ENCODE measurements at regions not wholly inside any gene's neighbourhood (a gene's known extent, or its start where the extent isn't known, plus 50 kb on each side); places are given as distances from the start of the nearest gene placed in this dataset.
"Not testable (repeated sequence)": the region's sequence is repeated elsewhere in the genome, so short reads cannot be mapped to it uniquely, and the experiment has no call there.

- no peak overlapping the region for H3K4me3 ChIP-seq (ENCODE audit: low read length)
- TF ChIP-seq CTCF (IDR thresholded peaks at IDR 0.05; ENCODE audit: insufficient read depth, low read depth, low read length, missing control alignments): no peak
- DNase-seq (ENCODE audit: low read depth): no peak
Measured at GRCh38 chr14:85186082-85186481, 343.9 kb upstream of the FLRT2 start.

- H3K4me3 ChIP-seq (ENCODE audit: low read length): no peak overlapping the region
- peak; percentile 58 for DNase-seq (ENCODE audit: low read depth)
- no peak for TF ChIP-seq CTCF (IDR thresholded peaks at IDR 0.05; ENCODE audit: insufficient read depth, low read depth, low read length, missing control alignments)
Measured at GRCh38 chr14:85187521-85187920, 342.4 kb upstream of the FLRT2 start.

- TF ChIP-seq CTCF (IDR thresholded peaks at IDR 0.05; ENCODE audit: insufficient read depth, low read depth, low read length, missing control alignments): no peak
- no peak overlapping the region for H3K4me3 ChIP-seq (ENCODE audit: low read length)
- DNase-seq (ENCODE audit: low read depth): peak; percentile 19
Measured at GRCh38 chr14:85188836-85189235, 341.1 kb upstream of the FLRT2 start.

GRCh38 chr14:85189253-85189652 is 340.7 kb upstream of the FLRT2 start:
- DNase-seq (ENCODE audit: low read depth): peak; percentile 82
- H3K4me3 ChIP-seq (ENCODE audit: low read length): not testable (repeated sequence)

- no peak for TF ChIP-seq CTCF (IDR thresholded peaks at IDR 0.05; ENCODE audit: insufficient read depth, low read depth, low read length, missing control alignments)
- no peak overlapping the region for H3K4me3 ChIP-seq (ENCODE audit: low read length)
- no peak for DNase-seq (ENCODE audit: low read depth)
Measured at GRCh38 chr14:85190251-85190650, 339.7 kb upstream of the FLRT2 start.

GRCh38 chr14:85191986-85192385 is 338.0 kb upstream of the FLRT2 start:
- no peak for TF ChIP-seq CTCF (IDR thresholded peaks at IDR 0.05; ENCODE audit: insufficient read depth, low read depth, low read length, missing control alignments)
- peak; percentile 77 for DNase-seq (ENCODE audit: low read depth)

GRCh38 chr14:85195872-85196477 is 334.0 kb upstream of the FLRT2 start:
- peak; percentile 63 for TF ChIP-seq CTCF (IDR thresholded peaks at IDR 0.05; ENCODE audit: insufficient read depth, low read depth, low read length, missing control alignments)
- H3K4me3 ChIP-seq (ENCODE audit: low read length): no peak overlapping the region
- peak; percentile 27 for DNase-seq (ENCODE audit: low read depth)

More at GRCh38 chr14:85191986-85192385, 338.0 kb upstream of the FLRT2 start:
- H3K4me3 ChIP-seq (ENCODE audit: low read length): no peak overlapping the region
